GM21786 (cell line): ENCODE measurements at regions not wholly inside any gene's neighbourhood (a gene's known extent, or its start where the extent isn't known, plus 50 kb on each side); places are given as distances from the start of the nearest gene placed in this dataset.

ENCODE experiments used
- ATAC-seq: cut with Tn5 transposase; IDR thresholded peaks from one replicate; pipeline ENCODE4 v1.9.1; 2021; ENCODE audit not compliant: unreplicated experiment

DNA sequence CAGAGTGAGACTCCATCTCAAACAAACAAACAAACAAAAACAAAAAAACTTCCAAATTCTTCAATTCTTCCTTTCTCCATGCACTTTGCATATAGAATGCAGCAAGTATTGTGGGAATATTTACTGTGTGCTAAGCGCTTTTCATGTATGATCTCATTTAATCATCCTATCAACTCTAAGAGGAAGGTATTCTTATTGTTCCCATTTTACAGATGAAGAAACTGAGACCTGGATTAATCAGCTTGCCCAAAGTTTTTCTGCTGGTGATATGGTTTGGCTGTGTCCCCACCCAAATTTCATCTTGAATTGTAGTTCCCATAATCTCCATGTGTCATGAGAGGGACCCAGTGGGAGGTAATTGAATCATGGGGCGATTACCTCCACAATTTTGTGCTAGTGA lies 56.6 kb upstream of the KCNG1 start:
- no peak for ATAC-seq

DNA sequence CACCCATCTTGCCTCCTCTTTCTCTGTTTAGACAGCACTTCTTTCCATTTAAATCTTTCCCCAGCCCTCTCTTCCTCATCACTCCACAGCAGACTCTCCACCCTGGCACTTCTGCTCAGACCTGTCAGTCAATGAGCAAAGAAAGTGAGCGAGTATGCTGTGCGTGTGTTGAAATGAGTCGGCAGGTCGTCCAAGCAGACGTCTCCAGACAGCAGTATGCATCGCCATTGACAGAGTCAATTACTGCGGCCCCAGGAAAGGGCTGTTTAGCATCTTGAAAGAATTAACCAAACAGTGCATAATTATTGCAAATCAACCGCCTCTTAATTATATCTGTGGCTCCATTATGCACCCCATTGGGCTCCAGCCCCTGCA lies 54.8 kb upstream of the KCNG1 start:
- no peak for ATAC-seq

DNA sequence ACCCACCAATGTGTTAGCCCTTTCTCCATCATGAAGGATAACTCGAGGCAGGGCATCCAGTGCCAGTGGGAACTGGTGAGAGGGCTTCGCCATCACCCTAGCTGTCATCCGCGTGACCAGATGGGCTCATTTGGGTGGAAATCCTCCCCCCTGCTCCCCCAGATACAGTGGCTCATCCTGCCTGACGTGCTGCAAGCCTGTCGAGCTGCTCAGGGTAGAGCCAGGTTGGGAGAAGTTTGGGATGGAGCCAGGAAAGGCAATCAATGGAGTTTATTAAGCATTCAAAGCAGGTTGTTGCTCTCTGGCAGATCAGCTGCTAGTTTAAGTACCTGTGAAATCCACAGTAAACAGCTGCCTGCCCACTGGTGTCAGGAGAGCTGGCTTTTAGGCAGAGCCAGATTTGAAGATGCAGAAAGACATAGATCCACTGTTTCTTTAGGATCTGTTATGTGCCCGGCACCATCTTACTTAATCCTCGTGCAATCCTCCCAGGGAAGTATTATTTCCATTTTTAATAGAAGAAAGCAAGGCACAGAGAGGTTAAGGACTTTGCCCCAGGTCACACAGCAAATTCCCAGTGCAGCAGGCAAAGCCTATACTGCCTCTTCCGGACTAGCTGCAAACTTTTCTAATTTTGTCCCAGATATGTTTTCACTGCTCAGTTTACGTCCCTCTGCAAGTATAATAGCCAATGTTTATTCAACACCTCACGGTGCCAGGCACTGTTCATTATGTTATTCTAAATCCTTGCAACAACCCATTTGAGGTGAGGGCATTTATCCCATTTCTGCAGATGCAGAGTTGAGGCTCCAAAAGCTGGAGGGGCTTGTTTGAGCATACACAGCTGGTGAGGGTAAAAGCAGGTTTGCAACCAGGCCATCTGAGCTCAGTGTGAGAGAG lies 54.1 kb upstream of the KCNG1 start:
- no peak for ATAC-seq

DNA sequence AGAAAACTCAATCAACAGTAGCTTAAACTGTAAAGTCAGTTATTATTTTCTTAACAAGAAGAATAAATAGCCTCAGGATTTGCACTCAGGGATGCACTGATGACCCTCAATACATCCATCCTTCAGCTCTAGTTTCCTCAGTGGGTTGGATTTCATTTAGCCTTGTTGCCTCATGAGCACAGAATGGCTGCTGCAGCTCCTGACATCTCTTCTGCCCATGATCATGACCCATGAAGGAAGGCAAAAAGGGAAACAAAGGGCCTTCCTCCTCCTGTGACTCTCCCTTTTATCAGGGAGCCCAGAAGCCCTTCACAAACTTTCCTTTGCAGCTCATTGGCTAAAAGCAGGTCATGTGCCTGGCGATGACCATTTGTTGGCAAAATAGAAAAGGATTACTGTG lies 51.2 kb upstream of the KCNG1 start:
- no peak for ATAC-seq
